GM19372 (cell line): ENCODE measurements at regions not wholly inside any gene's neighbourhood (a gene's known extent, or its start where the extent isn't known, plus 50 kb on each side); places are given as distances from the start of the nearest gene placed in this dataset.
"Not testable (repeated sequence)": the region's sequence is repeated elsewhere in the genome, so short reads cannot be mapped to it uniquely, and the experiment has no call there.

Experiments used
- ATAC-seq: cut with Tn5 transposase; IDR thresholded peaks from one replicate; pipeline ENCODE4 v1.9.1; 2021; ENCODE audit warnings: mild to moderate bottlenecking, low read depth, moderate library complexity; ENCODE audit not compliant: unreplicated experiment

DNA sequence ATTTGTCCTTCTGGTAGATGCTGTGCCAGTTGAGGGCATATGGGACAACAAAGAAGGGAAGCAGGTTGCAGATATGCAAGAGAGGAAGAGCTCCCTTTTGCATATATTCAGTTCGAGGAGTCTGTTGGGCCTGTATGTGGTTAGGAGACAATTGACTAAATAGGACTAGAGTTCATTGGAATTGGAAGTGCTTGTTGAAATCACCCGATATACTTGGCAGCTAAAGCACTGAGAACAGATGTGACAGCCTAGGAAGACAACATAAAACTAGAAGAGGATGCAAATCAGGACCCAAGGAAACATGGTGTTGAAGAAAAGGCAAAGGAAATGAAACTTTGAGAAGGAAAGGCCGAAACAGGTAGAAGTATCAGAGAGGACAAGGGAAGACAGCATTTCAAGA lies 215.2 kb upstream of the P2RY1 start:
- no peak for ATAC-seq

DNA sequence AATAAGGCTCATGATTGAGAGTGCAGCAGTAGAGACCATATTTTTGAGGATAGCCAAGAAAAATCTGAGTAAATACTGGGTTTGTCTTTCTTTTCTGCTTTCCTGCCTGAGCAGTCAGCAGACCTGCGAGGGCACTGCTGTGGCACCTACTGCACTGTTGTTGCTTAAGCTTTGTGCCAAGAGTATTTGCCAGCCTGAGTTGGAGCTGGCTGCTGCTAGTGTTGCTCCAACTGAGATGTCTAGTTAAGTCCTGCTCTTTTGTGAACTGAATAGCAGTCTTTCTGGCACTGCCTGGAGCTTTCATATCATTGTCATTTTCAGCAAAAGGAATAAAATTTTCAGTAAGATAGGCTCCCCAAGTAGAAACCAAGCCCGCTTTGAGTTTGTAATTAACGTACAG lies 214.5 kb upstream of the P2RY1 start:
- ATAC-seq = no peak

DNA sequence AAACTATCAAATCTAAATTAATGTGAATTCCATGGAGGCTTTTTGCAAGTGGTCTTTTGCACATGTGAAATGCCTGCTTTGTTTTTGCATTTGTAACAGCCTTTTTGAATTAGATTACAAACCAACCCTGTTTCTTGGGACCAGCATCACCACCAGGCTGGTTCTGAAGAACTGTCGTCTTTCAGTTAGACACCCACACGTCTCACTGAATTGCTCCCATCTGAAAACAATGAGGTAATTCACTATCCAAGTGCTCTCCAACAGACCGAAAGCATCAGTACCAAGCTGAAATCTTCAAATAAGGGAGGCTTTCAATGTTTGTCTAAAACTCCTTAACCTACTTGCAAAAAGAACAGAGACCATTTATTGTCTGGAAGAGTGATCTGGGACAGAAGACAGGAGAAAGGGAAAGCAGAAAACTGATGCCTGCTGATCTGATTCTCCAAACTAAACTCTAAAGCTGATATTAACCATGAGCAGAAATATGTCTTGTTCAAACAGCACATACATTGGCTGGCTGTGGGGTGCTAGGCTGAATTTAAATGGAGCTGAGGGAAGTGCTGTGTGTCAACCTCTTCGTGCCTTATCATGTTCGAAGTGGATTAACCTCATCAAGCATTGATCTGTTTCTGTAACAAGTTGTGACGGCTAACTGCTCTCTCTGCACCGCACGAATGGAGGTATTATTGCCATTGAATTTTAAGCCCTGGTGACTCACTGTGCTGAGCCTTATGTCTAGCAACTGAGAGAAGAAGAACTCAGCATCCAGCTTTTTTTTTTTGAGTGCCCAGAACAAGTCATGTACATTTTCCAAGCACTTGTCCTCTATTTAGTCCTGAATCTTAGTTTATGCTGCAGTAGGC lies 213.7 kb upstream of the P2RY1 start:
- no peak for ATAC-seq

DNA sequence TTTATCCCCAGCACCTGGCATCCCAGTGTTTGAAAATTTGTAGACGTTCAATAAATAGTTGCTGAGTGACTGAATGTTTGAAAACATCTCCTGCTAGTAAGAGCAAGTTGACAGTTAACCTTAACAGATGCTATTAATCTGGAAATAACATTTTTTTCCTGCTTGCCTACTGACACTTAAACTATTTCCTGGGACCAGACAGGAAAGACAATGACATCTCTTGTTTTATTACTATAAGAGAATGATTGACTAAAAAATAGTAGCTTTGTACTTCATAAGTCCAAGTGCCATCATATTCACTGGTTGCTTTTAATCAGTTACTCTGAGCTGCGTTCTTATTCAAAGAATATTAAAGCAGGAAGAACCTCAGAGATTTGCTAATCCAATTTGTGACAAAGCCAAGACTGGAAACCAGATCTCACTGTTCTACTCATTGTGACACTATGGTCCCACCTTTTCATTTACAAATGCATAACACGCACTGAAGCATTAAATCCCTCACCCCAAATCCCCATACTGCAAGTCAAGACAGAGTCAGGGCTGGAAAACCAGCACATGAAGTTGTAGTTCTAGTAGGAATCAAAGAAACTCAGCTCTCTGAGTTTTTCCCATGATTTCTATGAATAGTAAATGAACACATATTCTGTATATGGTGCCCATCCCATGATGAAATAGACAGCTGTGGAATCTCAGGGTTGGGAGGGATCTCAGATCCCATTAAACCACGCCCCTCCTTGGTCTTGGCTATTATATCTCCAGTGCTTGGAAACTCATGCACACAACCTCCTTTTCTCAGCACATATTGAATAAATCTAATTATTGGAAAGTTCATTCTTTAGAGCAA lies 212.7 kb upstream of the P2RY1 start:
- ATAC-seq = no peak

DNA sequence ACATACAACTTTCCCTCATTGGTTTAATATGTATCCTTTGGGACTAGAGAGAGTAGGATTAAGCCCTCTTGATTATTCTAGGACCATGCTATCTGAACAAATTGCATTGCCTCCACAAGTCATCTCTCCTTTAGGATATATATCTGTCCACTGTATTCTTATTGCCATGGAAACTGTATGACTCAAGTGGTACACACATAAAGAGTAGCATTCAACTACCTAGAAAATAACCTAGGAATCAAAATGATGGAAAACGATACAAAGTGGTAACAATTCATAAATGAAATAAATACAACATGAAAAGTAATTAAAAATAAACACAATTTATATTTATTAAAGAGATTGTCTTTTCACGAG lies 212.1 kb upstream of the P2RY1 start:
- ATAC-seq = no peak

- ATAC-seq = no peak
Measured at GRCh38 chr3:152623286-152623911, 211.5 kb upstream of the P2RY1 start.

DNA sequence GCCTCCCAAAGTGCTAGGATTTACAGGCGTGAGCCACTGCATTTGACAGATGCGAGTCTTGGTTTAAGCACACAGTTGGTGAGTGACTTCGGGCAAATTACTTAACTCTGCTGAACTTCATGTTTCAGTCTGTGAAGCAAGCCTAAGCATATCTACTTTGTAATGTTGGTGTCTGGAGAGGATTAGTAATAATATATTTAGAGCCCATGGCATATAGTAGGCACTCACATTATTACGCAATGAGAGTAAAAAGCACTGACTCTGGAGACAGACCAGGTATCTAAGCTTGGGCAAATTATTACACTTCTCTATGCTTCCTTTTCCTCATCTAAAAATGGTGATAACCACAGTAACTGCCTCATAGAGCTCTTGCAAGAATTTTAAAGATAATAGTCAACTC lies 208.7 kb upstream of the P2RY1 start:
- no peak for ATAC-seq

- ATAC-seq = no peak
Measured at GRCh38 chr3:152628496-152628895, 206.4 kb upstream of the P2RY1 start.

DNA sequence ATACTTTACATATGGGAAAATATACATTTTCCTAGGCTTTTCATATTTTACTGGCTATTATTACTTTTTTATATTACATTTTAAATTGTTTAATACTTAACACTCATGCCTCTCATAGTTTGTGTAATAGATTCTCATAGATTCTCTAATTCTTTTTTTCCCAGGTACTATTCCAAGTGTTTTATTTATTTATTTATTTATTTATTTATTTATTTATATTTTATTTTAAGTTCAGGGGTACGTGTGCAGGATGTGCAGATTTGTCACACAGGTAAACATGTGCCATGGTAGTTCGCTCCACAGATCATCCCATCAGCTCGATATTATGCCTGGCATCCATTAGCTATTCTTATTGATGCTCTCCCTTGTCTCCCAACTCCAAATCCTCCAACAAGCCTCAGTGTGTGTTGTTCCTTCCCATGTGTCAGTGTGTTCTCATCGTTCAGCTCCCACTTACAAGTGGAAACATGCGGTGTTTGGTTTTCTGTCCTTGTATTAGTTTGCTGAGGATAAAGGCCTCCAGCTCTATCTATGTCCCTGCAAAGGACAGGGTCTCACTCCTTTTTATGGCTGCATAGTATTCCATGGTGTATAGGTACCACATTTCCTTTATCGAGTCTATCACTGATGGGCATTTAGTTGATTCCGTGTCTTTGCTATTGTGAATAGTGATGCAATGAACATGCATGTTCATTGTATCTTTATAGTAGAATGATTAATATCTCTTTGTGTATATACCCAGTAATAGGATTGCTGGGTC lies 205.4 kb upstream of the P2RY1 start:
- no peak for ATAC-seq

- ATAC-seq = no peak
Measured at GRCh38 chr3:152635389-152635788, 199.5 kb upstream of the P2RY1 start.

DNA sequence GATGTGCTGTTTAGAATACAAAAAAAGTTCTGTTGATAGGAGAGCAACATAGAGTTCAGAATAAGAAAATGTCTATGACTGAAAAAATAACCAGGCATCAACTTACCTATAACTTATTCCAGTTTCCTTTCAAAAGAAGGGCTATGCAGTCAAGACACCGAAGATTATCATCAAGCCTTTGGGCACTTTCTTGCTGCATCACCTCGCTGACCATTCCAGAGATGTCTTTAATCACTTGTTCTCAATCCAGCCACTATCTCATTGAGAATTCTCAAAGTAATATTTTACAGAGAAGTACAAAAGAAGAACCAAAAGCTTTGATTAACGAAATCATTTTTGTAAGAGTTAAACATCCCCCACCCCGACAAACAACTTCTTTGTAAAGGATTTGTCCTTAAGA lies 198.3 kb upstream of the P2RY1 start:
- no peak for ATAC-seq

DNA sequence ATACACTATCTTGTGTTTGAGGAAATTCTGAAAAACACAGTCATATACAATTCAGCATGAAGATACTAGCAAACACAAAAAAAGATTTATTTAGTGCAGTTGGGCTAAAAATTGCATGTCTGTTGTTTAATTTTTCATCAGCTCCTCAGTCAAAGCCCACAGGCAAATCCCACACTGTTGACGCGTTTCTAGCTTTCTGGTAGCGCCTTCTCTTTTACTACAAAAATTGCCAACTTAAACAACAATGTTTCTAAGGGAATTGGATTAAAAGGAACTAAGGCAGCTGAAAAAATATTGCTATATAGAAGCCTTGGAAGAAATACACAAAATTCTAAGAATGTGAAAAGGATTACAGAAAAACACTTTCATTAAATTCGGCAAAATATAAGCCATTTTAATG lies 196.7 kb upstream of the P2RY1 start:
- ATAC-seq = no peak

DNA sequence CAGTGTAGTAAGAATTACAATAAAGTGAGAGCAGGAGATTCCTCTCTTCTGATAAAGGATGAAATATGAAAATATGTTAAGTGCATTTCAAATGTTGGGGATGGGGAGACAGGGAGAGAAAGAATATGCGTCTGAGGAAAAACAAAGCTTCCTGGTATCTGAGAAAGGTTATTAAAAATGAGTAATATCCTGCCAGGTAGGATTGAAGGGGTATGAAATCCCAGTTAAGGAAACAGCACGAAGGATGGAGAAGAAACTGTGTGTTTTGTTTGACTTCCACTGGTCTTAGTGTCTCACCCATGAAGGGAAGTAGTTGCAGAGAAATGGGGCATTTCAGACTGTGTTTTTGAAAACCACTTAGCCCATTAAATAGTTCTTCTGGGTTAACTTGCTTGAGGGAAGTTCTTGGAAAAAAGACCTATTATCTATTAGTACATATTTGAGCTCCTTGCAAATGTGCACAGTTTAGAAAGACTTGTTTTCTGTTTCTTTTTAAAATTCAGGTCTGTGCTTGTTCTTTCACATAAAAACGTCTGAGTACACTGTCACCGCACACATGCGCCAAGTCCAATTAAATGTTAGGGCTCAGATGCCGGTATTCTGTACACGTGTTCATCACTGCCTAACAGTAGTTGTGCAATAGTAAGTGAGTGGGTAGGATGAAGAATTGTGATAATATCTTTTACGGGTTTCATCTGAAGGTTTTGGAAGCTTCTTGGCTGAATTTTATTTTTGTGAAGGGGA lies 196.1 kb upstream of the P2RY1 start:
- no peak for ATAC-seq

DNA sequence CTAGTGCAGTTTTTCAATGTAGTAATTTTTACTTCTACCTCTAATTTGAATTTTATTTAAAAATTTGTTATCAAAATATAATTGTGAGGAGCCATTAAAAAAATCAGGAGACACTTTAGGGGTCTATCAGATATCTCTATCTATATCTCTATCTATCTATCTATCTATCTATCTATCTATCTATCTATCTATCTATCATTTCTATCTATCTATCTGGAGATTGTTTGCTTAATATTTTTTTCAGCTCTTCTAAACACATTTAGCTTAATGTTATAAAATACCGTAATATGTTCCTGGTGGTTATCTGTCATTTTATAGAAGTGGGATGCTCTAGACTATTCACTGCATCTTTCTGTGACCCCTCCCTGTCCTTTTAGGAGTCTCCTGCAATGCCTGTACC lies 193.7 kb upstream of the P2RY1 start:
- no peak for ATAC-seq

GRCh38 chr3:152642658-152643057 lies 192.3 kb upstream of the P2RY1 start:
- no peak for ATAC-seq

GRCh38 chr3:152644478-152644877 lies 190.5 kb upstream of the P2RY1 start:
- ATAC-seq = no peak

GRCh38 chr3:152646004-152646403 lies 188.9 kb upstream of the P2RY1 start:
- ATAC-seq = no peak

- ATAC-seq = no peak
Measured at GRCh38 chr3:152650177-152650576, 184.8 kb upstream of the P2RY1 start.

- not testable (repeated sequence) for ATAC-seq
Measured at GRCh38 chr3:152650923-152651322, 184.0 kb upstream of the P2RY1 start.
